ENCODE measurements at regions not wholly inside any gene's neighbourhood (a gene's known extent, or its start where the extent isn't known, plus 50 kb on each side); places are given as distances from the start of the nearest gene placed in this dataset.

DNA sequence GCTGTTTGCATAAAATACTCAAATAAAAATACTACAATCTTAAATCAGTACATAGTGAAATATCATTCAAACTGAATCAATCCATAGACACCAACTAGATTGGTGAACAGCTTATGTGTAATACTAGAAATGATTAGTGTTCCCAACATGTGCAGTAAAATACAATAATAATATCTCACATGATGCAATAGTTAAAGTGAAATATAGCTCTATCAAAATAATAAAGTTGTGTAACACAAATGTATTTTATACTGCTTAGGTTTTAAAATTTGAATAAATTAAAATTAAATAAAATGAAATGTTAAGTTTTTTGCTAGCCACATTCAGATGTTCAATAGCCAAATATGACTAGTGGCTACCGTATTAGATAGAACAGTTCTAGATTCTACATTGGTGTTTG lies 714.1 kb downstream of the ZNF385D start:
- no peak for TF ChIP-seq POLR2A (IDR thresholded peaks at IDR 0.05; ENCODE audit: borderline replicate concordance, extremely low read depth, insufficient read depth, insufficient read length)
- TF ChIP-seq POLR2AphosphoS5 (IDR thresholded peaks at IDR 0.05; ENCODE audit: low read depth, low read length), result no peak
- TF ChIP-seq EZH2 (IDR thresholded peaks at IDR 0.05), result no peak
- TF ChIP-seq CTCF (IDR thresholded peaks at IDR 0.05 in 2 of 3, conservative IDR thresholded peaks at IDR 0.05 in 1 of 3; ENCODE audit: borderline replicate concordance in 1 of 3, insufficient read depth in 1 of 3, low read depth in 2 of 3, low read length in 2 of 3), result no peak

All from HCT116 (cell line).